ENCODE measurements at regions not wholly inside any gene's neighbourhood (a gene's known extent, or its start where the extent isn't known, plus 50 kb on each side); places are given as distances from the start of the nearest gene placed in this dataset.

- no peak for TF ChIP-seq CTCF (IDR thresholded peaks at IDR 0.05; ENCODE audit: extremely low read depth, insufficient read depth, missing control alignments)
- DNase-seq (ENCODE audit: low spot score): no peak
- in situ Hi-C loops (cut with MboI; ENCODE audit: low pct_unique_long_range_greater_than_20kb, low sequenced_read_pairs, unreplicated experiment): no loop called here
These were observed 279.0 kb downstream of the AUH start for GRCh38 chr9:91082731-91083130.

DNA sequence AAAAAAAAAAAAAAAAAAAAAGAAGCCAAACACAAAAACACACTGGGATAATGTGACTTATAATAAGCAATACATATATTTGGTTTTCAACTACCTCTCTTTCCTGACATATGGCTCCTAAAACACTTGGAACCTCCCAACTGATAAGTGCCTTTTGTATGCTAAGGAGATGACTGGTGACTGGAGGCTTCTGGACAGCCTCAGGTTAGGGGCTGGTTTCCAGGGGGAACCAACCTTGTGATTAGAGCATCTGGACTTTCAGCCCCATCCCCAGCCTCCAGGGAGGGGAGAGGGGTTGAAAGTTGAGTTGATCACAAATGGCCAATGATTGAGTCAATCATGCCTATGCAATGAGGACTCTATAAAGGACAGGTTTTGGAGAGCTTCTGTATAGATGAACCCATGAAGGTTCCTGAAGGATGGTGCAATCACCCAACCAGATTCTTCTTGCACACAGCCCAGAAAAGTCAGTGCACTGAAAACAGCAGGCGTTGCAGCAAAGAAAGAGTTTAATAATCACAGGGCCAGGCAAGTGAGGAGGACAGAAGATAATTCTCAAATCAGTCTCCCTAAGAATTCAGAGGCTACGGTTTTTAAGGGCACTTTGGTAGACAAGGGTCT is 276.7 kb downstream of the AUH start:
- DNase-seq (ENCODE audit: low spot score): no peak
- in situ Hi-C loops (cut with MboI; ENCODE audit: low pct_unique_long_range_greater_than_20kb, low sequenced_read_pairs, unreplicated experiment): no loop called here
- TF ChIP-seq CTCF (IDR thresholded peaks at IDR 0.05; ENCODE audit: extremely low read depth, insufficient read depth, missing control alignments): no peak

GRCh38 chr9:91085517-91086291 is 276.0 kb downstream of the AUH start:
- in situ Hi-C loops (cut with MboI; ENCODE audit: low pct_unique_long_range_greater_than_20kb, low sequenced_read_pairs, unreplicated experiment): no loop called here
- no peak for TF ChIP-seq CTCF (IDR thresholded peaks at IDR 0.05; ENCODE audit: extremely low read depth, insufficient read depth, missing control alignments)
- no peak for DNase-seq (ENCODE audit: low spot score)

DNA sequence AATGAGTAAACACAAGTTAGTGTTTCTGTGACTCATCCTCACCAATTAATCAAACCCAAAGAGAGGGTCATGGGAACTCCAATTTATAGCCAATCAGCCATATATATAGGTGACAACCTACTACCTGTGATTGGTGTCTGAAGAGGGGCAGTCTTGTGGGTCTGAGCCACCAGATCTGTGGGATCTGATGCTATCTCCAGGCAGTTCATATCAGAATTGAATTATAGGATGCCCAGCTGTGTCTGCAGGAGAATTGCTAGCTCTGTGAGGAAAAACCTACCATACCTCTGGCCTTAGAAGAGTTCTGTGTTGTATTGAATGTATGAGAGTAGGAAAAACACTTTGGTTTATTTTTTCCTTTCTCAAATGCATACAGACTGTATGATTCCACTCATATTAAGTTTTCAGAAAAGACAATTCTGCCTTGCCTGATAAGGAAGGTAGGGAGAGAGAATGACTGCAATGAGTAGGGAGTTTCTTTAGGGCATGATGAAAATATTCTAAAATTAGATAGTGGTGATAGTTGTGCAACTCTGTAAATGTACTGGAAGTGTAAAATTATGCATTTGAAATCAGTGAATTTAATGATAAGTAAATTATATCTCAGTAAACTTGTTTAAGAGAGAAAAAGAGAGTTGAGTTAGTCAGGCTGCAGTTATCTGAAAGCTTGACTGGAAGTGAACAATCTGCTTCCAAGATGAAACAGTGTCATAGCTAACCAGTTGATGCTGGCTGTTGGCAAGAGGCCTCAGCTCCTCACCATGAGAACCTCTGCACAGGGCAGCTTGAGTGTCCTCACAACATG is 274.9 kb downstream of the AUH start:
- in situ Hi-C loops (cut with MboI; ENCODE audit: low pct_unique_long_range_greater_than_20kb, low sequenced_read_pairs, unreplicated experiment): no loop called here
- TF ChIP-seq CTCF (IDR thresholded peaks at IDR 0.05; ENCODE audit: extremely low read depth, insufficient read depth, missing control alignments): no peak
- DNase-seq (ENCODE audit: low spot score): no peak

DNA sequence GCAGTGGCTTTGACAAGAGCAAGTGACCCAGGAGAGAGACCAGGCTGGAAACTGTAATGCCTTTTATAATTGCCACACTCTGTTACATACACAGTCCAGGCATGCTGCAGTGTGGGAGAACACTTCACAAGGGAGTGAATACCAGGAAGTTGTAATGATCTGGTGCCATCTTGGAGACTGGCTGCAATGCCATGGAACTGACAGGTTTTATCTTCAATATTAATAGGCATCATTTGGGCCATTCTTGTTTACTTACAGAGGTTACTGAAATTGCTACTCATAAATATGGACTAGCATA is 274.3 kb downstream of the AUH start:
- in situ Hi-C loops (cut with MboI; ENCODE audit: low pct_unique_long_range_greater_than_20kb, low sequenced_read_pairs, unreplicated experiment): no loop called here
- TF ChIP-seq CTCF (IDR thresholded peaks at IDR 0.05; ENCODE audit: extremely low read depth, insufficient read depth, missing control alignments): no peak

GRCh38 chr9:91089405-91090129 is 272.2 kb downstream of the AUH start:
- TF ChIP-seq CTCF (IDR thresholded peaks at IDR 0.05; ENCODE audit: extremely low read depth, insufficient read depth, missing control alignments): peak; percentile 49
- no peak for DNase-seq (ENCODE audit: low spot score)
- in situ Hi-C loops (cut with MboI; ENCODE audit: low pct_unique_long_range_greater_than_20kb, low sequenced_read_pairs, unreplicated experiment): no loop called here

More for the DNA sequence above, 274.3 kb downstream of the AUH start:
- DNase-seq (ENCODE audit: low spot score): no peak
